ENCODE measurements at regions not wholly inside any gene's neighbourhood (a gene's known extent, or its start where the extent isn't known, plus 50 kb on each side); places are given as distances from the start of the nearest gene placed in this dataset.

DNA sequence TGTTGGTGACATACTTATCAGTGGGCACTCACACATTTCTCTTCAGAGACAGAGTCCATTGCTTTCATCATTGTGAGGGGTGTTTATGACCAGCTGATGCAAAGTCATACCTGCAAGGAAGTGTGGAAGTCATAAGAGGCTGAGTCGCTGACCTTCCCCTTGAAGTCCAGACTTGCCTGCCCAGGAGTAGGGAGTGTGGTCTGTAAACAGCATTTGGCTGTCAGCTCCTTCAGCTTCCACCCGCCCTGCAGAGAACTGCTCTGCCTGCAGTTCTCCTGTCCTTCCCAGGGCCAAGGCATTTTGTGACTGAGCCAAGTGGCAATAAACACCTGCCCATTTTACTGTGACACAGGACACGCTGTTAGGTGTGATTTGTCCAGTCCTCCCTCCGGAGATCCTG is 801.3 kb downstream of the BCL11B start:
- TF ChIP-seq YY1 (IDR thresholded peaks at IDR 0.05; ENCODE audit: insufficient read depth, insufficient read length) (no peak), ZNF274 (IDR thresholded peaks at IDR 0.05; ENCODE audit: low read depth, low read length) (no peak), SUZ12 (IDR thresholded peaks at IDR 0.05; ENCODE audit: extremely low read depth, insufficient read depth, insufficient read length) (no peak)
